ENCODE measurements at regions not wholly inside any gene's neighbourhood (a gene's known extent, or its start where the extent isn't known, plus 50 kb on each side); places are given as distances from the start of the nearest gene placed in this dataset.

DNA sequence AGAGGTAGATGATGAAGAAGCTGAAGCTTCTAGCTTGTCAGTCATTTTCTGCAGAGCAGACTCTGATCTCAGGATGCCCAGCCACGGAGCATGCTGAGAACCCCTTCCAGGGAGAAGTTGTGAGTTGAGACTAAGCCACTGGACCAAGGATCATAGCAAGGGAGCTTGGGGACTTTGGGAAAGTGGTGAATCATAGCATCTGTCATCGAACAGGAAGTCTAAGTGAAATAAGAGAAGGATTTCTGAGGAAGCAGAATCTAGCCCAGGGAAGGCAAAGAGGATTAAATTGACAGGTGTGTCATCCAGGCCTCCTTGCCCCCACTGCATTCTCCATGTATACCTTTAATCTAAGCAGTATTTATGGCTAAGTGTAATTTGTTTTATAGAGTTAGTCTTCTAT is 71.8 kb upstream of the TMEM108 start:
- no peak for DNase-seq (ENCODE audit: low read depth, low spot score)
- TF ChIP-seq, protein P1, sequence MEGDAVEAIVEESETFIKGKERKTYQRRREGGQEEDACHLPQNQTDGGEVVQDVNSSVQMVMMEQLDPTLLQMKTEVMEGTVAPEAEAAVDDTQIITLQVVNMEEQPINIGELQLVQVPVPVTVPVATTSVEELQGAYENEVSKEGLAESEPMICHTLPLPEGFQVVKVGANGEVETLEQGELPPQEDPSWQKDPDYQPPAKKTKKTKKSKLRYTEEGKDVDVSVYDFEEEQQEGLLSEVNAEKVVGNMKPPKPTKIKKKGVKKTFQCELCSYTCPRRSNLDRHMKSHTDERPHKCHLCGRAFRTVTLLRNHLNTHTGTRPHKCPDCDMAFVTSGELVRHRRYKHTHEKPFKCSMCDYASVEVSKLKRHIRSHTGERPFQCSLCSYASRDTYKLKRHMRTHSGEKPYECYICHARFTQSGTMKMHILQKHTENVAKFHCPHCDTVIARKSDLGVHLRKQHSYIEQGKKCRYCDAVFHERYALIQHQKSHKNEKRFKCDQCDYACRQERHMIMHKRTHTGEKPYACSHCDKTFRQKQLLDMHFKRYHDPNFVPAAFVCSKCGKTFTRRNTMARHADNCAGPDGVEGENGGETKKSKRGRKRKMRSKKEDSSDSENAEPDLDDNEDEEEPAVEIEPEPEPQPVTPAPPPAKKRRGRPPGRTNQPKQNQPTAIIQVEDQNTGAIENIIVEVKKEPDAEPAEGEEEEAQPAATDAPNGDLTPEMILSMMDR (IDR thresholded peaks at IDR 0.05; ENCODE audit: low read depth, low read length) = no peak
- H3K4me3 ChIP-seq (ENCODE audit: low read depth, low read length) = no peak overlapping the region
- no peaks in the 10 kb centered on the region for H3K9me3 ChIP-seq (ENCODE audit: control insufficient read depth, insufficient read depth, low read length)
- POLR2A ChIA-PET = no interaction called here
- no peaks in the 10 kb centered on the region for H3K27me3 ChIP-seq (ENCODE audit: control insufficient read depth, insufficient read depth, low read length)
- CTCF ChIA-PET = no interaction called here
- H3K27ac ChIP-seq (ENCODE audit: low read depth, low read length) = no peak overlapping the region

DNA sequence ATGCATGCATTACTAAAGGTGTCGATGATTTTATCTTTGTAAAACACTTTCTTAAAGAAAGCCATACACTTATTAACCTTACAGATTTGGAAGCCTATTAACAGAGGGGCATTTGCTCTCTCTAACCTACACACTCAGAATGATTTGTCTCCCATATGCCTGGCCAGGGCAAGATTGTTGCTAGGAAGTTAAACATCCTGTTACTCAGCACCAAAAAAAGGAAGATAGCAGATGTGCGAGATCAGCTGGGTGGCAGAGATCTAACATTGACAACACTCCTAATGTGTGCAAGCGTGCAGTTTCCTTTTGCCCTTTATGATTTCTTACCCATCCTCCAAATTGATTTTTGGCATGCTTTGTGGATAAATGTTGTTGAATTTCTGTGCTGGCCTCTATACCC is 73.9 kb upstream of the TMEM108 start:
- Histone ChIP-seq H3K4me3 (ENCODE audit: low read depth, low read length) (no peak overlapping the region), H3K9me3 (ENCODE audit: control insufficient read depth, insufficient read depth, low read length) (no peaks in the 10 kb centered on the region), H3K27me3 (ENCODE audit: control insufficient read depth, insufficient read depth, low read length) (no peaks in the 10 kb centered on the region), H3K27ac (ENCODE audit: low read depth, low read length) (no peak overlapping the region)
- TF ChIP-seq, protein P1 (IDR thresholded peaks at IDR 0.05; ENCODE audit: low read depth, low read length) = no peak
- DNase-seq (ENCODE audit: low read depth, low spot score) = no peak
- CTCF ChIA-PET = no interaction called here
- POLR2A ChIA-PET = no interaction called here

DNA sequence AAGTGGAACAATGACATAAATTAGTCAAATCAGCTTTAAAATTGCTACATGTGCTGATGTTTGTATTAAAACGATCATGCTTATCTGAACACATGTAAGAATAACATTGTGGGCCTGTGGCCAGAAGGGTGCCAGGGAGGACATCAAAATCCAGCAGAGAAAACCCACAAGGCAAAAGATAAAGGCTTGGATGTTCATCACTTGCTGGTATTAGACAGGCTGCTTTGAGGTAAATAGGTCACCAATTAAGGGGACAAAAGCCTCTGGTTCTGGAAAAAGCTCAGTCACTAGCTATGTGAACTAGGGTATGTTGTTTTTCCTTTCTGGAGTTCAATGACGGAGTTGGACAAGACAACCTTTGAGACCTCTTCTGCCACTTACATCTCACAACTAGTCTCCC is 74.4 kb upstream of the TMEM108 start:
- no peaks in the 10 kb centered on the region for H3K9me3 ChIP-seq (ENCODE audit: control insufficient read depth, insufficient read depth, low read length)
- no peaks in the 10 kb centered on the region for H3K27me3 ChIP-seq (ENCODE audit: control insufficient read depth, insufficient read depth, low read length)
- no peak overlapping the region for H3K27ac ChIP-seq (ENCODE audit: low read depth, low read length)
- H3K4me3 ChIP-seq (ENCODE audit: low read depth, low read length) = no peak overlapping the region
- CTCF ChIA-PET = no interaction called here
- POLR2A ChIA-PET = no interaction called here
- TF ChIP-seq, protein P1 (IDR thresholded peaks at IDR 0.05; ENCODE audit: low read depth, low read length) = no peak
- no peak for DNase-seq (ENCODE audit: low read depth, low spot score)

DNA sequence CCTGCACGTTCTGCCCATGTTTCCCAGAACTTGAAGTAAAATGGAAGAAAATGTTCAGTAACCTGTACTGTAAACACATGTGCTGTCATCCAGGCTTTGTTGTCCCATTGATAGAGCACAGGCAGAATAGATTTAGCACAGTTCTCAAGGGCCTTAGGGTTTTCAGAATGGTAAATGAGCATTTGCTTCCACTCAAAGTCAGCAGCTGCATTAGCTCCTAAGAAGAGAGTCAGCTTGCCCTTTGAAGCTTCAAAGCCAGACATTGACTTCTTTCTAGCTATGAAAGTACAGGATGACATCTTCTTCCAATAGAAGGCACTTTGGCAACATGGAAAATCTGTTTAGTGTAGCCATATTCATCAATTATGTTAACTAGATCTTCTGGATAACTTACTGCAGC is 76.2 kb upstream of the TMEM108 start:
- DNase-seq (ENCODE audit: low read depth, low spot score) = no peak
- CTCF ChIA-PET = no interaction called here
- POLR2A ChIA-PET = no interaction called here
- no peak overlapping the region for H3K27ac ChIP-seq (ENCODE audit: low read depth, low read length)
- TF ChIP-seq, protein P1 (IDR thresholded peaks at IDR 0.05; ENCODE audit: low read depth, low read length) = no peak
- H3K27me3 ChIP-seq (ENCODE audit: control insufficient read depth, insufficient read depth, low read length) = no peaks in the 10 kb centered on the region
- H3K4me3 ChIP-seq (ENCODE audit: low read depth, low read length) = no peak overlapping the region
- no peaks in the 10 kb centered on the region for H3K9me3 ChIP-seq (ENCODE audit: control insufficient read depth, insufficient read depth, low read length)

DNA sequence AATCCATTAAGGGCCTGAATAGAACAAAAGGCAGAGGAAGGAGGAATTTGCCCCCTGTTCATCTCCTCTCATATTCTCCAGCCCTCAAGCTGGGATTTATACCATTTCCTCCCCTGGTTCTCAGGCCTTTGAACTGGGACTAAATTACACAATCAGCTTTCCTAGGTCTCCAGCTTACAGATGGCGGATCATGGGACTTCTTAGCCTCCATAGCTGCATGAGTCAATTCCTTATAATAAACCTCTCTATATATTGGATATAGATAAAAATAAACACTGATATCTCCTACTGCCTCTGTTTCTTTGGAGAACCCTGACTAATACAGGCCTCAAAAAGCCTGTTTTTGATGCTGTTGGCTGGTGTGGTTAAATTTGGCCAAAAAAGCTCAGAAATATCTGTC is 84.5 kb upstream of the TMEM108 start:
- TF ChIP-seq, protein P1 (IDR thresholded peaks at IDR 0.05; ENCODE audit: low read depth, low read length) = no peak
- Histone ChIP-seq H3K27ac (ENCODE audit: low read depth, low read length) (no peak overlapping the region), H3K9me3 (ENCODE audit: control insufficient read depth, insufficient read depth, low read length) (no peaks in the 10 kb centered on the region), H3K27me3 (ENCODE audit: control insufficient read depth, insufficient read depth, low read length) (no peaks in the 10 kb centered on the region), H3K4me3 (ENCODE audit: low read depth, low read length) (no peak overlapping the region)
- no peak for DNase-seq (ENCODE audit: low read depth, low spot score)
- ChIA-PET POLR2A (no interaction called here), CTCF (no interaction called here)
